ENCODE measurements at regions not wholly inside any gene's neighbourhood (a gene's known extent, or its start where the extent isn't known, plus 50 kb on each side); places are given as distances from the start of the nearest gene placed in this dataset.

DNA sequence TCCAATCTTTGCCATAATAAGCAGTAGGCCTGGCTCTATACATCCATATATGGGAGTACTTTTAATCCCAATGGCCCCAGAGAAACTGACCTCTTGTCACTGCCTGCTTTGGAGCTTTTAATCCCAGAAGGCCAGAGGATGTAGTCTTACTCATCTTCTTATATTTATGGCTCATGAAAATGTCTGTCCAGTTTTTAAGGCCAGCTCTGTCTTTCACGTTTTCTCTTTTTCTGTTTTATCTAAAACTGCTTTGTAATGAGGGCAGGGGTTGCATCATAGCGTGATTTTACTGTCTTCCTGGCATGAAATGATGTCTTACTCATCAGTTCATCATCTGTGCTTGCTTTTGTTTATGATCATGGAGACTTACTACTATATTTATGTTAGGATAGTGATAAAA is 1094.9 kb downstream of the MAT2B start:
- no peak overlapping the region for H2AFZ ChIP-seq (ENCODE audit: insufficient read depth, low read length, poor library complexity)
- WGBS (ENCODE audit: extremely low coverage, insufficient coverage, insufficient read length), result no CpG with 5 or more reads among the region's 2 CpGs
- H2BK5ac ChIP-seq (ENCODE audit: low read depth, low read length, poor library complexity), result no peak overlapping the region
- H3K23ac ChIP-seq (ENCODE audit: low read length), result no peak overlapping the region
- H2BK120ac ChIP-seq (ENCODE audit: insufficient read depth, low read length, poor library complexity), result no peak overlapping the region
- peaks cover 3% of the 10 kb centered on the region for H3K9me3 ChIP-seq (ENCODE audit: insufficient read depth, low read depth, low read length)
- DNase-seq, result no peak
- no peak overlapping the region for H3K18ac ChIP-seq (ENCODE audit: low read length)
- no peak overlapping the region for H3K4ac ChIP-seq (ENCODE audit: low read depth, low read length)
- no peaks in the 10 kb centered on the region for H3K36me3 ChIP-seq (ENCODE audit: control insufficient read depth in 1 of 2, insufficient read depth in 2 of 2, low read length in 2 of 2)
- H2BK12ac ChIP-seq (ENCODE audit: low read length), result no peak overlapping the region
- no peak overlapping the region for H3K14ac ChIP-seq (ENCODE audit: low read length)
- no peak overlapping the region for H3K4me3 ChIP-seq (ENCODE audit: low read depth, low read length)
- no peak overlapping the region for H3K9ac ChIP-seq (ENCODE audit: low read length)
- H3K4me1 ChIP-seq (ENCODE audit: control insufficient read depth in 1 of 2, insufficient read depth in 2 of 2, low read length in 2 of 2), result no peaks in the 10 kb centered on the region
- no peaks in the 10 kb centered on the region for H3K79me2 ChIP-seq (ENCODE audit: control insufficient read depth, insufficient read depth, low read length, poor library complexity)
- H4K12ac ChIP-seq (ENCODE audit: low read depth, low read length), result no peak overlapping the region
- H3K4me2 ChIP-seq (ENCODE audit: low read length), result no peak overlapping the region
- no peak overlapping the region for H4K91ac ChIP-seq (ENCODE audit: low read depth, low read length)
- no peaks in the 10 kb centered on the region for H3K27me3 ChIP-seq (ENCODE audit: insufficient read depth, low read length)
- no peak overlapping the region for H2AK5ac ChIP-seq (ENCODE audit: low read length)
- no peak overlapping the region for H3K27ac ChIP-seq (ENCODE audit: low read depth, low read length)
- H4K8ac ChIP-seq (ENCODE audit: low read depth, low read length), result no peak overlapping the region
- H3K79me1 ChIP-seq (ENCODE audit: low read length), result no peaks in the 10 kb centered on the region

DNA sequence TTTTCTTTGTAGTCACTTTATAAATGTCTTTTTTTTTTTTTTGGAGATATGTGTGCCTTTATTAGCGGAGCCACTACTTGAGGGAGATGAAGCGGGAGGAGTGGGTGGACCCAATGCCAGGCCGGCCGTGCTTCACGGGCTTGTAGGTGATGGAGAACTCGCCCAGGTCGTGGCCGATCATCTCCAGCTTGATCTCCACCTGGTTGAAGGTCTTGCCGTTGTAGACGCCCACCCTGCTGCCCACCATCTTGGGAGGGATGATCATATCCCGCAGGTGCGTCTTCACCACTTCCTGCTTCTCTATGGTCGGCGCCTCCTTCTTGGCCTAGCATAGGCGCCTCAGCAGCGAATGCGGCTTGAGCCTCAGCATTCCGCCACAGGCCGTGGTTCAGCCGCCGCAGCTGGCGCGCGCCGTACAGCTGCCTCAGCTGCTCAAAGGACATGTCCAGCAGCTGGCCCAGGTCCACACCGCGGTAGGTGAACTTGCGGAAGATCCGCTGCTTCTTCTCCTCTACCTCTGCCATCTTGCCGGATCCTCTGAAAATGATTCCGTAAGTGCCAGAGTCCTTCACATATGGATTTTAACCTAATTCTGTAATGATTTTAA is 1095.6 kb downstream of the MAT2B start:
- H3K27ac ChIP-seq (ENCODE audit: low read depth, low read length), result no peak overlapping the region
- H3K4ac ChIP-seq (ENCODE audit: low read depth, low read length), result no peak overlapping the region
- H4K12ac ChIP-seq (ENCODE audit: low read depth, low read length), result no peak overlapping the region
- no peak overlapping the region for H4K8ac ChIP-seq (ENCODE audit: low read depth, low read length)
- H2AFZ ChIP-seq (ENCODE audit: insufficient read depth, low read length, poor library complexity), result no peak overlapping the region
- H3K9me3 ChIP-seq (ENCODE audit: insufficient read depth, low read depth, low read length), result peaks cover 3% of the 10 kb centered on the region
- no peak overlapping the region for H2AK5ac ChIP-seq (ENCODE audit: low read length)
- H3K36me3 ChIP-seq (ENCODE audit: control insufficient read depth in 1 of 2, insufficient read depth in 2 of 2, low read length in 2 of 2), result no peaks in the 10 kb centered on the region
- DNase-seq, result no peak
- WGBS (ENCODE audit: extremely low coverage, insufficient coverage, insufficient read length), result no CpG with 5 or more reads among the region's 31 CpGs
- no peak overlapping the region for H2BK12ac ChIP-seq (ENCODE audit: low read length)
- H3K9ac ChIP-seq (ENCODE audit: low read length), result no peak overlapping the region
- no peaks in the 10 kb centered on the region for H3K27me3 ChIP-seq (ENCODE audit: insufficient read depth, low read length)
- H3K23ac ChIP-seq (ENCODE audit: low read length), result no peak overlapping the region
- H3K4me1 ChIP-seq (ENCODE audit: control insufficient read depth in 1 of 2, insufficient read depth in 2 of 2, low read length in 2 of 2), result no peaks in the 10 kb centered on the region
- no peak overlapping the region for H2BK5ac ChIP-seq (ENCODE audit: low read depth, low read length, poor library complexity)
- no peak overlapping the region for H2BK120ac ChIP-seq (ENCODE audit: insufficient read depth, low read length, poor library complexity)
- no peak overlapping the region for H3K14ac ChIP-seq (ENCODE audit: low read length)
- H3K4me3 ChIP-seq (ENCODE audit: low read depth, low read length), result no peak overlapping the region
- no peak overlapping the region for H3K4me2 ChIP-seq (ENCODE audit: low read length)
- no peaks in the 10 kb centered on the region for H3K79me1 ChIP-seq (ENCODE audit: low read length)
- no peaks in the 10 kb centered on the region for H3K79me2 ChIP-seq (ENCODE audit: control insufficient read depth, insufficient read depth, low read length, poor library complexity)
- no peak overlapping the region for H3K18ac ChIP-seq (ENCODE audit: low read length)
- no peak overlapping the region for H4K91ac ChIP-seq (ENCODE audit: low read depth, low read length)

DNA sequence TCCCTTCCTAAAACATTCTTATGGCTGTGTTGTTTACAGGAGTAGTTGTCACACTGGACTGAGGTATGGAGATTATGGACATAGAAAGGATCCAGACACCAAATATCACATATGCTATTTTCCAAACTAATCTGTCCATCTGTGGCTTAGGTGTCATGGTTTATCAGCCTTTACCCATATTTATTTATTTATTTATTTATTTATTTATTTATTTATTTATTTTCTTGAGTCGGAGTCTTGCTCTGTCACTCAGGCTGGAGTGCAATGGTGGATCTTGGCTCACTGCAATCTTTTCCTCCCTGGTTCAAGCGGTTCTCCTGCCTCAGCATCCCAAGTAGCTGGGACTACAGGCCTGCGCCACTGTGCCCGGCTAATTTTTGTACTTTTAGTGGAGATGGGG is 1103.1 kb downstream of the MAT2B start:
- no peak overlapping the region for H2BK120ac ChIP-seq (ENCODE audit: insufficient read depth, low read length, poor library complexity)
- no peak overlapping the region for H3K18ac ChIP-seq (ENCODE audit: low read length)
- H2AK5ac ChIP-seq (ENCODE audit: low read length), result no peak overlapping the region
- H4K12ac ChIP-seq (ENCODE audit: low read depth, low read length), result no peak overlapping the region
- no CpG with 5 or more reads among the region's 4 CpGs for WGBS (ENCODE audit: extremely low coverage, insufficient coverage, insufficient read length)
- no peak overlapping the region for H4K8ac ChIP-seq (ENCODE audit: low read depth, low read length)
- no peak for DNase-seq
- H3K79me2 ChIP-seq (ENCODE audit: control insufficient read depth, insufficient read depth, low read length, poor library complexity), result no peaks in the 10 kb centered on the region
- no peak overlapping the region for H3K4me3 ChIP-seq (ENCODE audit: low read depth, low read length)
- H3K4me2 ChIP-seq (ENCODE audit: low read length), result no peak overlapping the region
- no peak overlapping the region for H3K23ac ChIP-seq (ENCODE audit: low read length)
- no peak overlapping the region for H2AFZ ChIP-seq (ENCODE audit: insufficient read depth, low read length, poor library complexity)
- no peak overlapping the region for H2BK12ac ChIP-seq (ENCODE audit: low read length)
- H3K9me3 ChIP-seq (ENCODE audit: insufficient read depth, low read depth, low read length), result no peaks in the 10 kb centered on the region
- no peak overlapping the region for H2BK5ac ChIP-seq (ENCODE audit: low read depth, low read length, poor library complexity)
- H3K27me3 ChIP-seq (ENCODE audit: insufficient read depth, low read length), result no peaks in the 10 kb centered on the region
- no peak overlapping the region for H3K9ac ChIP-seq (ENCODE audit: low read length)
- H3K4ac ChIP-seq (ENCODE audit: low read depth, low read length), result no peak overlapping the region
- H3K36me3 ChIP-seq (ENCODE audit: control insufficient read depth in 1 of 2, insufficient read depth in 2 of 2, low read length in 2 of 2), result no peaks in the 10 kb centered on the region
- H3K27ac ChIP-seq (ENCODE audit: low read depth, low read length), result no peak overlapping the region
- H3K79me1 ChIP-seq (ENCODE audit: low read length), result no peaks in the 10 kb centered on the region
- H3K4me1 ChIP-seq (ENCODE audit: control insufficient read depth in 1 of 2, insufficient read depth in 2 of 2, low read length in 2 of 2), result no peaks in the 10 kb centered on the region
- no peak overlapping the region for H3K14ac ChIP-seq (ENCODE audit: low read length)
- no peak overlapping the region for H4K91ac ChIP-seq (ENCODE audit: low read depth, low read length)

DNA sequence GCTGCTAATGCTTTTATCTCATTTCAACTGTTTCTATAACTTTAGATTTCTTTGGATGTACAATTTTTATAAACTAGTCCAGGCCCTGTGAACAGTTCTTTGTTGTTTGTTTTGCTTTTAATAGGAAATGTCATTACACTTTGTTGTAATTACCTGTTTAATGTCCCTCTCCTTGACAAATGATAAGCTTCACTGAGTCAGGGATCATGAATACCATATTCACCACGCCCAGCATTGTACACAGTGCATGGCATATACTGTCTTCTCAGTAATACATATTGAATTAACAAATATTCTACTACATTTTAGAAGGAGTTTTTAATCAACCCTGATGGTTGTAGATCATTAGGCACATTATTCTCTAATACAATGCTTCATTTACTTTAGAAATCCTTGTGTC is 1105.0 kb downstream of the MAT2B start:
- no CpG with 5 or more reads among the region's 1 CpG for WGBS (ENCODE audit: extremely low coverage, insufficient coverage, insufficient read length)
- Histone ChIP-seq H3K4me1 (ENCODE audit: control insufficient read depth in 1 of 2, insufficient read depth in 2 of 2, low read length in 2 of 2) (no peaks in the 10 kb centered on the region), H3K4me3 (ENCODE audit: low read depth, low read length) (no peak overlapping the region)

More for the DNA sequence above, 1105.0 kb downstream of the MAT2B start:
- no peaks in the 10 kb centered on the region for H3K79me1 ChIP-seq (ENCODE audit: low read length)
- no peak overlapping the region for H3K4ac ChIP-seq (ENCODE audit: low read depth, low read length)
- no peak overlapping the region for H2BK5ac ChIP-seq (ENCODE audit: low read depth, low read length, poor library complexity)
- no peak overlapping the region for H3K4me2 ChIP-seq (ENCODE audit: low read length)
- H4K8ac ChIP-seq (ENCODE audit: low read depth, low read length), result no peak overlapping the region
- H3K27me3 ChIP-seq (ENCODE audit: insufficient read depth, low read length), result no peaks in the 10 kb centered on the region
- no peak overlapping the region for H4K12ac ChIP-seq (ENCODE audit: low read depth, low read length)
- no peak overlapping the region for H3K18ac ChIP-seq (ENCODE audit: low read length)
- no peak overlapping the region for H2BK12ac ChIP-seq (ENCODE audit: low read length)
- H3K27ac ChIP-seq (ENCODE audit: low read depth, low read length), result no peak overlapping the region
- H4K91ac ChIP-seq (ENCODE audit: low read depth, low read length), result no peak overlapping the region
- no peaks in the 10 kb centered on the region for H3K9me3 ChIP-seq (ENCODE audit: insufficient read depth, low read depth, low read length)
- no peak overlapping the region for H3K23ac ChIP-seq (ENCODE audit: low read length)
- H3K9ac ChIP-seq (ENCODE audit: low read length), result no peak overlapping the region
- no peak overlapping the region for H3K14ac ChIP-seq (ENCODE audit: low read length)
- no peaks in the 10 kb centered on the region for H3K36me3 ChIP-seq (ENCODE audit: control insufficient read depth in 1 of 2, insufficient read depth in 2 of 2, low read length in 2 of 2)
- H2AFZ ChIP-seq (ENCODE audit: insufficient read depth, low read length, poor library complexity), result no peak overlapping the region
- H3K79me2 ChIP-seq (ENCODE audit: control insufficient read depth, insufficient read depth, low read length, poor library complexity), result no peaks in the 10 kb centered on the region
- DNase-seq, result no peak
- H2BK120ac ChIP-seq (ENCODE audit: insufficient read depth, low read length, poor library complexity), result no peak overlapping the region
- no peak overlapping the region for H2AK5ac ChIP-seq (ENCODE audit: low read length)

Data from trophoblast cell (in vitro differentiated cells and primary cell).